ENCODE measurements at regions not wholly inside any gene's neighbourhood (a gene's known extent, or its start where the extent isn't known, plus 50 kb on each side); places are given as distances from the start of the nearest gene placed in this dataset.

DNA sequence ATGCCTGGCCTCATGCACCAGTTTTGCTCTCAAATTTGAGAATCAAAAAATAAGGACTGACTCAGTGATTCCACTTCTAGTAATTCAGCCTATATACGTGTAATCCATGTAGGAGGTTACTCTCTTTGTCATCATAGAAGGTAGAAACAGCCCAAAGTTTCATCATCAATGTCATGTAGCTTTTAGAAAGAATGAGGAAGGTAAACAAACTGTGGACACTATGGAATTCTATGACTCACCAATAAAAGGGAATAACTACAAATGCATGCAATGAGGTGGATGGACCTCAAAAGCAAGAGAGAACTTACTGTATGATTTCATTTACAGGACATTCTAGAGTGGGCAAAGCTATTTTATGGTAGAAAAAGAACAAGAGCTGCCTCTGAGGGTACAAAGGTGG is 93.2 kb upstream of the LRIG1 start:
- no peak overlapping the region for H3K27ac ChIP-seq (ENCODE audit: low read length)
- peaks cover 25% of the 10 kb centered on the region; the same call in 1 of the 2 replicates for H3K4me1 ChIP-seq (ENCODE audit: insufficient read depth, low read length)
- no peak overlapping the region for H3K9ac ChIP-seq (ENCODE audit: low read depth, low read length)
- no peaks in the 10 kb centered on the region for H3K9me3 ChIP-seq (ENCODE audit: insufficient read depth, low read depth, low read length)
- no peak overlapping the region for H3K4me3 ChIP-seq (ENCODE audit: low read length)
- no peaks in the 10 kb centered on the region for H3K36me3 ChIP-seq (ENCODE audit: insufficient read depth, low read depth, low read length)
- no peaks in the 10 kb centered on the region for H3K27me3 ChIP-seq (ENCODE audit: insufficient read depth, low read length)

DNA sequence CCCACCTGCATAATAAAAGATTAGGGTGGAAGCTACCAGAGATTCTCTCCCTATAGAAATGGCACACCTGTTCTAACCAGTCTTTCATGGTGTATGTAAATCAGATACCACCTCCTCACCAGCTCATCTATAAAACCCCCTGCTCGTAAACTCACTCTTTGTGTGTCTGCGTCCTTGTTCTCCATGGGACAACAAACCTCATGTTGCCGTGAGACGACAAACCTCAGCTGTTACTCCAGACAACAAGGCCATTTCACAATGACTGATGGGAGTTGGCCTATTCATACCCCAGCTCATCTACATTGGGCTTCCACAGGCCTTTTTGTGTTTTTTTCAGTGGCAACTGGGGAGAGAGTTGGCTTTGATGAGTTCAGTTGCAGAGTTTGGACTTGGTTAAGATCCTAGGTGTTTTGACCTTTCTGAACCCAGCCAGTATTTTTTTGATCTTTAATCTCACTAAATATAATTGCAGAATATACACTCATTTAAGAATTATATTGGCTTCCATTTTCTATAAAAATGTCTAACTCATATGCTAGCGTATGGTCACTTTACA is 96.6 kb upstream of the LRIG1 start:
- H3K4me3 ChIP-seq (ENCODE audit: low read length): no peak overlapping the region
- no peak overlapping the region for H3K9ac ChIP-seq (ENCODE audit: low read depth, low read length)
- no peaks in the 10 kb centered on the region for H3K27me3 ChIP-seq (ENCODE audit: insufficient read depth, low read length)
- H3K4me1 ChIP-seq (ENCODE audit: insufficient read depth, low read length): peaks cover 10% of the 10 kb centered on the region; the same call in 1 of the 2 replicates
- H3K9me3 ChIP-seq (ENCODE audit: insufficient read depth, low read depth, low read length): no peaks in the 10 kb centered on the region
- no peaks in the 10 kb centered on the region for H3K36me3 ChIP-seq (ENCODE audit: insufficient read depth, low read depth, low read length)
- H3K27ac ChIP-seq (ENCODE audit: low read length): no peak overlapping the region

DNA sequence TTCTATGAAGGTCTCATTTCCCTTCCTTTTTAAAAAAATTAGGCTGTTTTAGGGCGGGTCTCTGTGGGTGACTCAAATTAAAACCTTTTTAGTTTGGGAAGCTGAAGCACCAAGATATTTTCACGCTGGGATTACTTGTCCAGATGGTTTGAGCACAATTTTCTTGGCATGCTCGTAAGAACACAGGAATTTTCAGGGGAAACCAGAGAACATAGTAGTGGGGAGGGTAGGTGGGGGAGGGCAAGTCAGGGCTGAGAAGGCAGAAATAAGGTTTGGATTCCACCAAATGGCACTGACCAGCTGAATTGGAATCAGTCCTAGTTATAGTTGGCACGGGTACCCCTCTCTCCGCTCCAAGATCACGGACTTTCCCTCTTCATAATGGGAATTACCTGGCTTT is 97.3 kb upstream of the LRIG1 start:
- Histone ChIP-seq H3K4me3 (ENCODE audit: low read length) (no peak overlapping the region), H3K9me3 (ENCODE audit: insufficient read depth, low read depth, low read length) (no peaks in the 10 kb centered on the region), H3K4me1 (ENCODE audit: insufficient read depth, low read length) (peaks cover 4% of the 10 kb centered on the region; the same call in 1 of the 2 replicates), H3K36me3 (ENCODE audit: insufficient read depth, low read depth, low read length) (no peaks in the 10 kb centered on the region), H3K27me3 (ENCODE audit: insufficient read depth, low read length) (no peaks in the 10 kb centered on the region), H3K27ac (ENCODE audit: low read length) (no peak overlapping the region), H3K9ac (ENCODE audit: low read depth, low read length) (no peak overlapping the region)

DNA sequence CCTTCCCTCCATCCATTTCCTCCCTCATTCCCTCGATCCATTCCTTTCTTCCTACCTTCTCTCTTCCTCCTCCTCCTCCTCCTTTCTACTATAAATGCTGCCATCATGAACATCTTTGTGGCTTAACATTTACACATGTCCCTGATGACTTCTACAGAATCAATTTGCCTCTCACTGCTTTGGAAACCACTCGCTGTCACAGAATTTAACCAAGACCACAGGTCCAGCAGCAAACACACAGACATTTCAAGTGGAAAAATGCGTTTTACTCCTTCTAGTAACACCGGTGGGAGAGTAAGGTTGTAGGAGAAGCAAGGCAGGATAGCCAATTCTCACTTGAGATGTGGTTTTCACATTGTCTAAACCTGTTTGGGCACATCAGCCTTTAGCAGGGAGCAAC is 101.4 kb upstream of the LRIG1 start:
- no peaks in the 10 kb centered on the region; the same call in 1 of the 2 replicates for H3K4me1 ChIP-seq (ENCODE audit: insufficient read depth, low read length)
- H3K4me3 ChIP-seq (ENCODE audit: low read length): no peak overlapping the region
- no peaks in the 10 kb centered on the region for H3K27me3 ChIP-seq (ENCODE audit: insufficient read depth, low read length)
- H3K36me3 ChIP-seq (ENCODE audit: insufficient read depth, low read depth, low read length): no peaks in the 10 kb centered on the region
- no peak overlapping the region for H3K9ac ChIP-seq (ENCODE audit: low read depth, low read length)
- H3K27ac ChIP-seq (ENCODE audit: low read length): no peak overlapping the region
- H3K9me3 ChIP-seq (ENCODE audit: insufficient read depth, low read depth, low read length): no peaks in the 10 kb centered on the region

- Histone ChIP-seq H3K9me3 (ENCODE audit: insufficient read depth, low read depth, low read length) (no peaks in the 10 kb centered on the region), H3K27me3 (ENCODE audit: insufficient read depth, low read length) (no peaks in the 10 kb centered on the region), H3K4me3 (ENCODE audit: low read length) (no peak overlapping the region), H3K27ac (ENCODE audit: low read length) (no peak overlapping the region), H3K9ac (ENCODE audit: low read depth, low read length) (no peak overlapping the region), H3K36me3 (ENCODE audit: insufficient read depth, low read depth, low read length) (no peaks in the 10 kb centered on the region), H3K4me1 (ENCODE audit: insufficient read depth, low read length) (no peaks in the 10 kb centered on the region; the same call in 1 of the 2 replicates)
Observed at GRCh38 chr3:66602691-66603090, 101.9 kb upstream of the LRIG1 start.

- no peak overlapping the region for H3K9ac ChIP-seq (ENCODE audit: low read depth, low read length)
- H3K9me3 ChIP-seq (ENCODE audit: insufficient read depth, low read depth, low read length): no peaks in the 10 kb centered on the region
- H3K27me3 ChIP-seq (ENCODE audit: insufficient read depth, low read length): no peaks in the 10 kb centered on the region
- H3K4me1 ChIP-seq (ENCODE audit: insufficient read depth, low read length): no peaks in the 10 kb centered on the region; the same call in 1 of the 2 replicates
- H3K4me3 ChIP-seq (ENCODE audit: low read length): no peak overlapping the region
- no peak overlapping the region for H3K27ac ChIP-seq (ENCODE audit: low read length)
- no peaks in the 10 kb centered on the region for H3K36me3 ChIP-seq (ENCODE audit: insufficient read depth, low read depth, low read length)
Observed at GRCh38 chr3:66603151-66603611, 102.4 kb upstream of the LRIG1 start.

DNA sequence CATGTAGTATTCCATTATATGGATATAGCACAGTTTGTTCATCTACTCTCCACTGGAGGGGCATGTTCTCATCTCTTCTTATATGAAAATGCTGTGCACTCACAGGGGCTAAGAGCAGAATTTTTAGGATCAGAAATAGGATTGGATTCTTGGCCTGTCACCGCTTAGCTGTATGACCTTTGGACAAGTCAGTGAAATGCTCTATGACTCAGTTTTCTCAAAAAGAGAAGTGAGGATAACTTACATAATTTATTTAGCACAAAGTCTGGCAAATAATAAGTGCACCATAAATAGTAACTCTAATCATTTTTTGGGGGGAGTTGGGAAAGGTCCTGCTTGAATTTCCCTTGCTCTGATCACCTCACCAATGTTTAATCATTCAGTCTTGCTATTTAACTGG is 103.7 kb upstream of the LRIG1 start:
- Histone ChIP-seq H3K9ac (ENCODE audit: low read depth, low read length) (no peak overlapping the region), H3K36me3 (ENCODE audit: insufficient read depth, low read depth, low read length) (no peaks in the 10 kb centered on the region), H3K4me1 (ENCODE audit: insufficient read depth, low read length) (peaks cover 3% of the 10 kb centered on the region; the same call in 1 of the 2 replicates), H3K27ac (ENCODE audit: low read length) (no peak overlapping the region), H3K27me3 (ENCODE audit: insufficient read depth, low read length) (no peaks in the 10 kb centered on the region), H3K4me3 (ENCODE audit: low read length) (no peak overlapping the region), H3K9me3 (ENCODE audit: insufficient read depth, low read depth, low read length) (no peaks in the 10 kb centered on the region; the same call in 1 of the 2 replicates)

- H3K9me3 ChIP-seq (ENCODE audit: insufficient read depth, low read depth, low read length): no peaks in the 10 kb centered on the region; the same call in 1 of the 2 replicates
- H3K27me3 ChIP-seq (ENCODE audit: insufficient read depth, low read length): no peaks in the 10 kb centered on the region
- no peaks in the 10 kb centered on the region for H3K36me3 ChIP-seq (ENCODE audit: insufficient read depth, low read depth, low read length)
- H3K9ac ChIP-seq (ENCODE audit: low read depth, low read length): no peak overlapping the region
- H3K4me1 ChIP-seq (ENCODE audit: insufficient read depth, low read length): peaks cover 14% of the 10 kb centered on the region; the same call in 1 of the 2 replicates
- no peak overlapping the region for H3K4me3 ChIP-seq (ENCODE audit: low read length)
- H3K27ac ChIP-seq (ENCODE audit: low read length): no peak overlapping the region
Observed at GRCh38 chr3:66606126-66606525, 105.3 kb upstream of the LRIG1 start.

GRCh38 chr3:66606868-66607267 is 106.0 kb upstream of the LRIG1 start:
- H3K9me3 ChIP-seq (ENCODE audit: insufficient read depth, low read depth, low read length): no peaks in the 10 kb centered on the region; the same call in 1 of the 2 replicates
- H3K4me3 ChIP-seq (ENCODE audit: low read length): no peak overlapping the region
- peaks cover 14% of the 10 kb centered on the region; the same call in 1 of the 2 replicates for H3K4me1 ChIP-seq (ENCODE audit: insufficient read depth, low read length)
- no peaks in the 10 kb centered on the region for H3K36me3 ChIP-seq (ENCODE audit: insufficient read depth, low read depth, low read length)
- H3K27me3 ChIP-seq (ENCODE audit: insufficient read depth, low read length): no peaks in the 10 kb centered on the region
- no peak overlapping the region for H3K9ac ChIP-seq (ENCODE audit: low read depth, low read length)
- H3K27ac ChIP-seq (ENCODE audit: low read length): no peak overlapping the region

- Histone ChIP-seq H3K27ac (ENCODE audit: low read length) (no peak overlapping the region), H3K4me3 (ENCODE audit: low read length) (peak overlapping the region; percentile 15; the same call in 1 of the 2 replicates), H3K9me3 (ENCODE audit: insufficient read depth, low read depth, low read length) (no peaks in the 10 kb centered on the region; the same call in 1 of the 2 replicates), H3K9ac (ENCODE audit: low read depth, low read length) (no peak overlapping the region; the same call in 1 of the 2 replicates), H3K27me3 (ENCODE audit: insufficient read depth, low read length) (no peaks in the 10 kb centered on the region), H3K36me3 (ENCODE audit: insufficient read depth, low read depth, low read length) (no peaks in the 10 kb centered on the region), H3K4me1 (ENCODE audit: insufficient read depth, low read length) (peaks cover 14% of the 10 kb centered on the region; the same call in 1 of the 2 replicates)
Observed at GRCh38 chr3:66609660-66610561, 109.1 kb upstream of the LRIG1 start.

DNA sequence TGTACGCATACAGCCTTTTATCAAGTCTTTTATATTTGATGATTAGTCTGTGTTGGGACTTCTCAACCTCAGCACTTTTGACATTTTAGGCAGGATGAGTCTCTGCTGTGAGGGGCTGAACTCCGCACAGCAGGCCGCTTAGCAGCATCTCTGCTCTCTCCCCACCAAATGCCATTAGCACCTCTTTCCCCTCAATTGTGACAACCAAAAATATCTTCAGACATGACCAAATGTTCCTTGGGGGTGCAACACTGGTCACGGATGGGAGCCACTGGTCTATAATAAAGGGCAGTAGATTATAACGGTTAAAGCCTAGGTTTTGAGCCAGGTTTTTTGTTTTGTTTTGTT is 109.7 kb upstream of the LRIG1 start:
- Histone ChIP-seq H3K9me3 (ENCODE audit: insufficient read depth, low read depth, low read length) (no peaks in the 10 kb centered on the region; the same call in 1 of the 2 replicates), H3K9ac (ENCODE audit: low read depth, low read length) (no peak overlapping the region; the same call in 1 of the 2 replicates), H3K36me3 (ENCODE audit: insufficient read depth, low read depth, low read length) (no peaks in the 10 kb centered on the region), H3K27ac (ENCODE audit: low read length) (no peak overlapping the region), H3K27me3 (ENCODE audit: insufficient read depth, low read length) (no peaks in the 10 kb centered on the region), H3K4me3 (ENCODE audit: low read length) (peak overlapping the region; percentile 15; the same call in 1 of the 2 replicates), H3K4me1 (ENCODE audit: insufficient read depth, low read length) (peaks cover 14% of the 10 kb centered on the region; the same call in 1 of the 2 replicates)

Data from iPS-20b (cell line).